ENCODE measurements at regions not wholly inside any gene's neighbourhood (a gene's known extent, or its start where the extent isn't known, plus 50 kb on each side); places are given as distances from the start of the nearest gene placed in this dataset.

- TF ChIP-seq, protein P1, sequence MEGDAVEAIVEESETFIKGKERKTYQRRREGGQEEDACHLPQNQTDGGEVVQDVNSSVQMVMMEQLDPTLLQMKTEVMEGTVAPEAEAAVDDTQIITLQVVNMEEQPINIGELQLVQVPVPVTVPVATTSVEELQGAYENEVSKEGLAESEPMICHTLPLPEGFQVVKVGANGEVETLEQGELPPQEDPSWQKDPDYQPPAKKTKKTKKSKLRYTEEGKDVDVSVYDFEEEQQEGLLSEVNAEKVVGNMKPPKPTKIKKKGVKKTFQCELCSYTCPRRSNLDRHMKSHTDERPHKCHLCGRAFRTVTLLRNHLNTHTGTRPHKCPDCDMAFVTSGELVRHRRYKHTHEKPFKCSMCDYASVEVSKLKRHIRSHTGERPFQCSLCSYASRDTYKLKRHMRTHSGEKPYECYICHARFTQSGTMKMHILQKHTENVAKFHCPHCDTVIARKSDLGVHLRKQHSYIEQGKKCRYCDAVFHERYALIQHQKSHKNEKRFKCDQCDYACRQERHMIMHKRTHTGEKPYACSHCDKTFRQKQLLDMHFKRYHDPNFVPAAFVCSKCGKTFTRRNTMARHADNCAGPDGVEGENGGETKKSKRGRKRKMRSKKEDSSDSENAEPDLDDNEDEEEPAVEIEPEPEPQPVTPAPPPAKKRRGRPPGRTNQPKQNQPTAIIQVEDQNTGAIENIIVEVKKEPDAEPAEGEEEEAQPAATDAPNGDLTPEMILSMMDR (IDR thresholded peaks at IDR 0.05; ENCODE audit: low read length) = no peak
- TF ChIP-seq EZH2 (IDR thresholded peaks at IDR 0.05; ENCODE audit: borderline replicate concordance, low read length) = no peak
- H2AFZ ChIP-seq (ENCODE audit: low read length) = no peak overlapping the region
- H3K27me3 ChIP-seq (ENCODE audit: insufficient read depth, low read length) = no peaks in the 10 kb centered on the region; the same call in 1 of the 2 replicates
Measured at GRCh38 chr9:107832871-107833270, 343.3 kb upstream of the KLF4 start.

DNA sequence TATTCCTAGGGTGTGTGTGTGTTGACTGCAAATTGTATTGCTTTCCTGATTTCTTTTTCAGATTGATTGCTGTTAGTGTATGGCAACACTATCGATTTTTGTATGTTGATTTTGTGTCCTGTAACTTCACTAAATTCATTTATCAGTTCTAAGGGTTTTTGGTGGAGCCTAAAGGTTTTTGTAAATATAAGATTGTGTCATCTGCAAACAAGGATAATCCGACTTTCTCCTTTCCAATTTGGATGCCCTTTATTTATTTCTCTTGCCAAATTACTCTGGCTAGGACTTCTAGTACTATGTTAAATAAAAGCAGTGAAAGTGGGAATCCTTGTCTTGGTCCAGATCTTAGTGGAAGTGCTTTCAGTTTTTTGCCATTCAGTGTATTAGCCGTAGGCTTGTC lies 340.9 kb upstream of the KLF4 start:
- Histone ChIP-seq H3K79me2 (ENCODE audit: insufficient read depth, low read length) (no peaks in the 10 kb centered on the region), H3K9me3 (ENCODE audit: low read length) (no peaks in the 10 kb centered on the region), H3K9me2 (ENCODE audit: low read depth, low read length) (no peaks in the 10 kb centered on the region), H3K9ac (ENCODE audit: low read length) (no peak overlapping the region), H4K20me1 (ENCODE audit: insufficient read depth, low read length) (no peaks in the 10 kb centered on the region), H3K27me3 (ENCODE audit: insufficient read depth, low read length) (no peaks in the 10 kb centered on the region; the same call in 1 of the 2 replicates), H3K4me2 (ENCODE audit: low read length) (no peak overlapping the region), H3K4me1 (ENCODE audit: insufficient read depth, low read length, severe bottlenecking) (no peaks in the 10 kb centered on the region), H3K4me3 (ENCODE audit: low read depth, low read length, poor library complexity, severe bottlenecking) (no peak overlapping the region), H3K27ac (ENCODE audit: low read depth, low read length, poor library complexity, severe bottlenecking) (no peak overlapping the region), H3K36me3 (ENCODE audit: insufficient read depth, low read length) (no peaks in the 10 kb centered on the region), H2AFZ (ENCODE audit: low read length) (no peak overlapping the region), H3F3A (ENCODE audit: insufficient read depth, low read length) (no peaks in the 10 kb centered on the region)
- no peak for TF ChIP-seq EZH2 (IDR thresholded peaks at IDR 0.05; ENCODE audit: borderline replicate concordance, low read length)
- TF ChIP-seq, protein P1 (IDR thresholded peaks at IDR 0.05; ENCODE audit: low read length) = no peak

More at GRCh38 chr9:107832871-107833270, 343.3 kb upstream of the KLF4 start:
- Histone ChIP-seq H3K9ac (ENCODE audit: low read length) (no peak overlapping the region), H3K4me3 (ENCODE audit: low read depth, low read length, poor library complexity, severe bottlenecking) (no peak overlapping the region), H3K9me3 (ENCODE audit: low read length) (no peaks in the 10 kb centered on the region), H3K36me3 (ENCODE audit: insufficient read depth, low read length) (no peaks in the 10 kb centered on the region), H3K9me2 (ENCODE audit: low read depth, low read length) (no peaks in the 10 kb centered on the region), H3K27ac (ENCODE audit: low read depth, low read length, poor library complexity, severe bottlenecking) (no peak overlapping the region), H4K20me1 (ENCODE audit: insufficient read depth, low read length) (no peaks in the 10 kb centered on the region), H3K4me1 (ENCODE audit: insufficient read depth, low read length, severe bottlenecking) (no peaks in the 10 kb centered on the region), H3F3A (ENCODE audit: insufficient read depth, low read length) (no peaks in the 10 kb centered on the region), H3K4me2 (ENCODE audit: low read length) (no peak overlapping the region), H3K79me2 (ENCODE audit: insufficient read depth, low read length) (no peaks in the 10 kb centered on the region)

GRCh38 chr9:107827884-107828283 lies 338.3 kb upstream of the KLF4 start:
- H3K4me1 ChIP-seq (ENCODE audit: insufficient read depth, low read length, severe bottlenecking) = no peaks in the 10 kb centered on the region
- no peak overlapping the region for H3K9ac ChIP-seq (ENCODE audit: low read length)
- no peaks in the 10 kb centered on the region for H3K9me2 ChIP-seq (ENCODE audit: low read depth, low read length)
- no peaks in the 10 kb centered on the region for H3F3A ChIP-seq (ENCODE audit: insufficient read depth, low read length)
- no peak overlapping the region for H3K4me3 ChIP-seq (ENCODE audit: low read depth, low read length, poor library complexity, severe bottlenecking)
- no peak overlapping the region for H3K27ac ChIP-seq (ENCODE audit: low read depth, low read length, poor library complexity, severe bottlenecking)
- no peaks in the 10 kb centered on the region for H3K36me3 ChIP-seq (ENCODE audit: insufficient read depth, low read length)
- no peaks in the 10 kb centered on the region for H4K20me1 ChIP-seq (ENCODE audit: insufficient read depth, low read length)
- no peaks in the 10 kb centered on the region for H3K79me2 ChIP-seq (ENCODE audit: insufficient read depth, low read length)
- H2AFZ ChIP-seq (ENCODE audit: low read length) = no peak overlapping the region
- H3K27me3 ChIP-seq (ENCODE audit: insufficient read depth, low read length) = no peaks in the 10 kb centered on the region; the same call in 1 of the 2 replicates
- H3K9me3 ChIP-seq (ENCODE audit: low read length) = no peaks in the 10 kb centered on the region
- H3K4me2 ChIP-seq (ENCODE audit: low read length) = no peak overlapping the region
- no peak for TF ChIP-seq EZH2 (IDR thresholded peaks at IDR 0.05; ENCODE audit: borderline replicate concordance, low read length)
- TF ChIP-seq, protein P1 (IDR thresholded peaks at IDR 0.05; ENCODE audit: low read length) = no peak

Measured in OCI-LY1 (cell line).